ENCODE measurements at regions not wholly inside any gene's neighbourhood (a gene's known extent, or its start where the extent isn't known, plus 50 kb on each side); places are given as distances from the start of the nearest gene placed in this dataset.

DNA sequence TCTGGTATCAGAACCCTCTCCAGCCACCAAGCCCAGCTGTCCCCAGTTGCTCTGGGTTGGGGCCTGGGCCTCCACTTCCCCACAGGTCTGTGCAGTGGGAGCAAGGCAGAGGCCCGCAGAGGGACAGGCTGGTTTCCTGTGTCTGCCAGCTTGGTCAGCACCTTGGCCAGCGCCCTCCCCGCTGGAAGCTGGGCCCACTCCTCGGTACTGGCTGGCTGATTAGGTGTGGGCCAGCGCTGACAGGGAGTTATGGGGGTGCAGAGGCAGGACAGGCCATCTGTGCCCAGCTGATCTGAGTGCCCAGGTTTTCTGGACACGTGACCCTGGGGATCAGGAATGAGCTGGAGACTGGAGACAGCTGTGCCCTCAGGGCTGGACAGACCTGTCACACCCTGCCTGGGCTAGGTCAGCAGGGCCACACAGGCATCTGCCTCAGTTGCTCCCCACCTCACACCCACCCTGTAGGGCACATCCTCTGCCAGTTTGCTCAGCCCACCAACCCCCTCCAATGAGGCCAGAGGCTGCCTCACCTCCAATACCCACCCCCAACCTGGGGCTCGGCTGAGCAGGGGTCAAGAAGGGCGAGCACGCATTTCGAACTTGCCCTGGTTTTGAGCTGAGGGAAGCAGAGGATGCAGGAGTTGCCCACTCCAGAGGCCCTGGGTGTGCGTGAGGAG is 175.3 kb downstream of the IGLL1 start:
- no peaks in the 10 kb centered on the region for H3K27me3 ChIP-seq (replicated peaks; ENCODE audit: insufficient read depth, low read depth, low read length, poor library complexity)
- BruUV-seq (replicated peaks) = no TSS peak
- H3K27ac ChIP-seq (ENCODE audit: low read depth, low read length, poor library complexity, severe bottlenecking) = no peak overlapping the region
- ChIA-PET POLR2A (ENCODE audit: low non-redundant PET) (no interaction called here), CTCF (no interaction called here)
- no peaks in the 10 kb centered on the region for H3K4me1 ChIP-seq (ENCODE audit: insufficient read depth, low read length, poor library complexity, severe bottlenecking)
- H3K4me3 ChIP-seq (ENCODE audit: low read depth, low read length, poor library complexity, severe bottlenecking) = no peak overlapping the region
- no peaks in the 10 kb centered on the region for H3K9me3 ChIP-seq (ENCODE audit: low read depth, low read length, poor library complexity, severe bottlenecking)
- intact Hi-C loops (cut with micrococcal nuclease; ENCODE audit: unreplicated experiment) = loop anchor here (5.0 to 10.0 kb wide), 2 partner anchors 132 to 190 kb away; no protein-coding TSS in a partner anchor
- DNase-seq (ENCODE audit: low spot score) = peak; percentile 15
- TF ChIP-seq CTCF (conservative IDR thresholded peaks at IDR 0.05; ENCODE audit: low read depth, low read length) (no peak), EZH2 (IDR thresholded peaks at IDR 0.05; ENCODE audit: borderline replicate concordance, low read depth, low read length, poor library complexity, severe bottlenecking) (no peak)
- H3K36me3 ChIP-seq (ENCODE audit: insufficient read depth, low read length, poor library complexity, severe bottlenecking) = no peaks in the 10 kb centered on the region

DNA sequence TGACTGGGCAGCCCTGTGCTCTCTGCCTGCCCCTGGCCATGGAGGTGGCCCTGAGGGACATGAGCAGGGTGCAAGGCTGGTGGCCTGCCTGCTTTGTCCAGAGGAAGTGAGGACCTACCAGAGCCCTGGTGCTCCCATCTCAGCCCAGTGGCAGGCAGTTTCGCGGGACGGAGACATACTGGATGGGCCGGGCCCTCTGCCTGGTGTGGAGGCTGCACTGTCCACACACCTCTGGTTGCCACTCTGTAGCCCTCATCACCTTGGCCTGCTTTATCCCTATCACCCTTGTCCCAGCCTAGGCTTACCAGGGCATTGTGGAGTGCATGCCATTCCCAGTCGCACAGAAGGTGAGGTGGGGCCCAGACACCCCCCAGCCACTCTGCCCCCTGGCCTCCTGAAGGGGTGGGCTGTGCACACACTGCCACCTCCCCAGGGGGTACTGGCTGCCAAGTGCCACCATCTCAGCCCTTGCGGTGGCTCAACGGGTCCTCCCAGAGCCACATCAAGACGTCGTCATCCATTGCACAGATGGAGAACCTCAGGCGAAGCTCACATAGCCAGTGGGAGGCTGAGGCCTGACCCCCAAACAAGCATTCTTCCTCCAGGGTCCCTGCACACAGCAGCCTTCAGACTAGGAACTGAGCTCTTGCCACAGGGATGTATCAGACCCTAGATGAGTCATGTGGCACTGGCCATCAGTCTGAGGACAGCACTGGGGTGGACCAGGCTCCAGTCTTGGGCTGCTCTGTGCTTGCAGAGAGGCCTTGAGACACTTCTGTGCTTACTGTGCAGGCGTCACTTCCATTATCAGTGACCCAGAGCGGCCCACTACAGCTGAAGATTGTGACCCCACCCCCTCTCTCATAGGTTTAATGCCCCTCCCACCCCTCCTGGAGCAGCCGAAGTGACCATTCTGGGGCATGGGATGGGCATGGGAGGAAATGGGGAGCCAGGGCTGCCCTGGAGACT is 176.1 kb downstream of the IGLL1 start:
- ChIA-PET CTCF (no interaction called here), POLR2A (ENCODE audit: low non-redundant PET) (no interaction called here)
- no peaks in the 10 kb centered on the region for H3K36me3 ChIP-seq (ENCODE audit: insufficient read depth, low read length, poor library complexity, severe bottlenecking)
- H3K4me3 ChIP-seq (ENCODE audit: low read depth, low read length, poor library complexity, severe bottlenecking) = no peak overlapping the region
- H3K4me1 ChIP-seq (ENCODE audit: insufficient read depth, low read length, poor library complexity, severe bottlenecking) = no peaks in the 10 kb centered on the region
- no peaks in the 10 kb centered on the region for H3K9me3 ChIP-seq (ENCODE audit: low read depth, low read length, poor library complexity, severe bottlenecking)
- no TSS peak for BruUV-seq (replicated peaks)
- intact Hi-C loops (cut with micrococcal nuclease; ENCODE audit: unreplicated experiment) = loop anchor here (5.0 to 10.0 kb wide), 2 partner anchors 133 to 191 kb away; no protein-coding TSS in a partner anchor
- no peak overlapping the region for H3K27ac ChIP-seq (ENCODE audit: low read depth, low read length, poor library complexity, severe bottlenecking)
- H3K27me3 ChIP-seq (replicated peaks; ENCODE audit: insufficient read depth, low read depth, low read length, poor library complexity) = no peaks in the 10 kb centered on the region
- no peak for DNase-seq (ENCODE audit: low spot score)
- TF ChIP-seq EZH2 (IDR thresholded peaks at IDR 0.05; ENCODE audit: borderline replicate concordance, low read depth, low read length, poor library complexity, severe bottlenecking) (no peak), CTCF (conservative IDR thresholded peaks at IDR 0.05; ENCODE audit: low read depth, low read length) (no peak)

- H3K9me3 ChIP-seq (ENCODE audit: low read depth, low read length, poor library complexity, severe bottlenecking) = no peaks in the 10 kb centered on the region
These were observed 176.9 kb downstream of the IGLL1 start for GRCh38 chr22:23403152-23403719.

More at GRCh38 chr22:23403152-23403719, 176.9 kb downstream of the IGLL1 start:
- Histone ChIP-seq H3K4me1 (ENCODE audit: insufficient read depth, low read length, poor library complexity, severe bottlenecking) (no peaks in the 10 kb centered on the region), H3K36me3 (ENCODE audit: insufficient read depth, low read length, poor library complexity, severe bottlenecking) (no peaks in the 10 kb centered on the region), H3K4me3 (ENCODE audit: low read depth, low read length, poor library complexity, severe bottlenecking) (peak overlapping the region; percentile 39), H3K27ac (ENCODE audit: low read depth, low read length, poor library complexity, severe bottlenecking) (no peak overlapping the region), H3K27me3 (replicated peaks; ENCODE audit: insufficient read depth, low read depth, low read length, poor library complexity) (no peaks in the 10 kb centered on the region)
- intact Hi-C loops (cut with micrococcal nuclease; ENCODE audit: unreplicated experiment) = loop anchor here (5.0 to 10.0 kb wide), 2 partner anchors 134 to 192 kb away; no protein-coding TSS in a partner anchor
- BruUV-seq (replicated peaks) = no TSS peak
- ChIA-PET CTCF (interaction anchor here (0.6 kb wide), 1 partner anchor 223 kb away, joined by 4 read pairs; the partner anchor contains the start of gene BCR), POLR2A (ENCODE audit: low non-redundant PET) (no interaction called here)
- no peak for TF ChIP-seq CTCF (conservative IDR thresholded peaks at IDR 0.05; ENCODE audit: low read depth, low read length)
- TF ChIP-seq EZH2 (IDR thresholded peaks at IDR 0.05; ENCODE audit: borderline replicate concordance, low read depth, low read length, poor library complexity, severe bottlenecking) = no peak
- DNase-seq (ENCODE audit: low spot score) = no peak
